AG04450 (cell line): ENCODE measurements at regions not wholly inside any gene's neighbourhood (a gene's known extent, or its start where the extent isn't known, plus 50 kb on each side); places are given as distances from the start of the nearest gene placed in this dataset. TPM values are rescaled to one million over a fixed set of nuclear protein-coding genes. Genes with fewer than 3 reads are reported as not detected.

Experiments used
- CTCF ChIA-PET: fragments of 300-600, 350-600 bp; formaldehyde crosslinking; extraction: SDS; loops from one replicate; lab custom pipeline; 2022; ENCODE audit warnings: antibody characterized with exemption, inconsistent platforms; lab: Charles Lee
- POLR2A ChIA-PET: fragments of 350-600 bp; formaldehyde crosslinking; extraction: SDS; loops from one replicate; lab custom pipeline; 2021; ENCODE audit warnings: antibody characterized with exemption, inconsistent platforms; lab: Yijun Ruan, JAX
- DNase-seq: peaks from one replicate; pipeline ENCODE4 v3.0.0-alpha.2; 2011; ENCODE audit warnings: low read depth, low spot score
- H3K27ac ChIP-seq: one replicate; pipeline ENCODE4 v1.5.1; 2012; ENCODE audit warnings: low read depth, low read length, control low read depth
- H3K27me3 ChIP-seq: one replicate; pipeline ENCODE4 v1.6.0; 2012; ENCODE audit warnings: low read length; ENCODE audit not compliant: control insufficient read depth, insufficient read depth
- H3K4me3 ChIP-seq: 2 replicates; pipeline ENCODE4 v1.5.1; 2011; ENCODE audit warnings: mild to moderate bottlenecking, low read depth, low read length, control low read depth
- H3K9me3 ChIP-seq: 2 replicates; pipeline ENCODE4 v1.5.1; 2012; ENCODE audit warnings: low read length; ENCODE audit not compliant: control insufficient read depth, insufficient read depth
- CTCF ChIP-seq: IDR thresholded peaks from 2 replicates; pipeline ENCODE4 v1.5.1; 2011; ENCODE audit warnings: low read depth, low read length, control low read depth, inconsistent platforms
- small RNA-seq: library from RNA; depleted of rRNA; stranded (forward); fragments of <200 nt; gene quantifications from one replicate; pipeline ENCODE3, GENCODE V24; 2012; ENCODE audit warnings: low read depth; ENCODE audit not compliant: insufficient read length

- H3K27ac ChIP-seq = no peak overlapping the region
- no peak overlapping the region for H3K4me3 ChIP-seq
- no peaks in the 10 kb centered on the region for H3K27me3 ChIP-seq
- H3K9me3 ChIP-seq = peaks cover 35% of the 10 kb centered on the region
- no peak for TF ChIP-seq CTCF
- POLR2A ChIA-PET = interaction anchor here (0.6 kb wide), 1 partner anchor 10 kb away, joined by 3 read pairs; no protein-coding TSS in a partner anchor
- CTCF ChIA-PET = interaction anchor here (0.6 kb wide), 1 partner anchor 14 kb away, joined by 4 read pairs; no protein-coding TSS in a partner anchor
- DNase-seq = no peak
These were observed 51.5 kb upstream of the SHH start for GRCh38 chr7:155863721-155864151.

- no peaks in the 10 kb centered on the region for H3K27me3 ChIP-seq
- peaks cover 35% of the 10 kb centered on the region for H3K9me3 ChIP-seq
- POLR2A ChIA-PET = interaction anchor here (1.1 kb wide), 1 partner anchor 50 kb away, joined by 3 read pairs; the partner anchor contains the start of gene SHH
- peak; percentile 20; the same call in 1 of the 2 replicates for TF ChIP-seq CTCF
- H3K27ac ChIP-seq = no peak overlapping the region
- DNase-seq = no peak
- CTCF ChIA-PET = no interaction called here
- no peak overlapping the region for H3K4me3 ChIP-seq
These were observed 50.0 kb upstream of the SHH start for GRCh38 chr7:155862123-155862892.

Small RNAs in the stretch of these regions (small RNA-seq; reads per million reads assigned to genes)
- gene AC093813.1 (not detected), gene RF00019 (not detected)
